ENCODE measurements at regions not wholly inside any gene's neighbourhood (a gene's known extent, or its start where the extent isn't known, plus 50 kb on each side); places are given as distances from the start of the nearest gene placed in this dataset.

DNA sequence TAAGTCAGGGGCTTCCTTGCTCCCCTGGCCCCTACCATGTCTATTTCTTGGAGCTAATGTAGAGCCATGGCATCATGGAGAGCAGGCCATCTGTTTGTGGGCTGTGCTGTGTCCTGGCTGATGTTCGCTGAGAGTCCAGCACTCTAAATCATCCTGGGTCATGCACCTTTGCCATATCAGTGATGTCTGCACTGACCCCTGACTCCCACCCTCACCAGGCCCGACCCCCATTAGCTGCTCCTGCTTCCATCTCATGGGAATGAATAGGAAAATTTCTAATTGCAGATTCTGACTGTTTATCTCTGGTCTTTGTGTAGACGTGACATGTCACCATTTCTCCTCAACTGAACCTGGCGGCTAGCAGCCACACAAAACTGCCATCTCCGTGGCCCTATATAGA is 236.9 kb downstream of the NSG2 start:
- Histone ChIP-seq H3K27ac (no peak overlapping the region), H3K4me3 (no peak overlapping the region)
- TF ChIP-seq, protein P1, sequence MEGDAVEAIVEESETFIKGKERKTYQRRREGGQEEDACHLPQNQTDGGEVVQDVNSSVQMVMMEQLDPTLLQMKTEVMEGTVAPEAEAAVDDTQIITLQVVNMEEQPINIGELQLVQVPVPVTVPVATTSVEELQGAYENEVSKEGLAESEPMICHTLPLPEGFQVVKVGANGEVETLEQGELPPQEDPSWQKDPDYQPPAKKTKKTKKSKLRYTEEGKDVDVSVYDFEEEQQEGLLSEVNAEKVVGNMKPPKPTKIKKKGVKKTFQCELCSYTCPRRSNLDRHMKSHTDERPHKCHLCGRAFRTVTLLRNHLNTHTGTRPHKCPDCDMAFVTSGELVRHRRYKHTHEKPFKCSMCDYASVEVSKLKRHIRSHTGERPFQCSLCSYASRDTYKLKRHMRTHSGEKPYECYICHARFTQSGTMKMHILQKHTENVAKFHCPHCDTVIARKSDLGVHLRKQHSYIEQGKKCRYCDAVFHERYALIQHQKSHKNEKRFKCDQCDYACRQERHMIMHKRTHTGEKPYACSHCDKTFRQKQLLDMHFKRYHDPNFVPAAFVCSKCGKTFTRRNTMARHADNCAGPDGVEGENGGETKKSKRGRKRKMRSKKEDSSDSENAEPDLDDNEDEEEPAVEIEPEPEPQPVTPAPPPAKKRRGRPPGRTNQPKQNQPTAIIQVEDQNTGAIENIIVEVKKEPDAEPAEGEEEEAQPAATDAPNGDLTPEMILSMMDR (IDR thresholded peaks at IDR 0.05) = no peak
- DNase-seq (ENCODE audit: low spot score) = no peak

DNA sequence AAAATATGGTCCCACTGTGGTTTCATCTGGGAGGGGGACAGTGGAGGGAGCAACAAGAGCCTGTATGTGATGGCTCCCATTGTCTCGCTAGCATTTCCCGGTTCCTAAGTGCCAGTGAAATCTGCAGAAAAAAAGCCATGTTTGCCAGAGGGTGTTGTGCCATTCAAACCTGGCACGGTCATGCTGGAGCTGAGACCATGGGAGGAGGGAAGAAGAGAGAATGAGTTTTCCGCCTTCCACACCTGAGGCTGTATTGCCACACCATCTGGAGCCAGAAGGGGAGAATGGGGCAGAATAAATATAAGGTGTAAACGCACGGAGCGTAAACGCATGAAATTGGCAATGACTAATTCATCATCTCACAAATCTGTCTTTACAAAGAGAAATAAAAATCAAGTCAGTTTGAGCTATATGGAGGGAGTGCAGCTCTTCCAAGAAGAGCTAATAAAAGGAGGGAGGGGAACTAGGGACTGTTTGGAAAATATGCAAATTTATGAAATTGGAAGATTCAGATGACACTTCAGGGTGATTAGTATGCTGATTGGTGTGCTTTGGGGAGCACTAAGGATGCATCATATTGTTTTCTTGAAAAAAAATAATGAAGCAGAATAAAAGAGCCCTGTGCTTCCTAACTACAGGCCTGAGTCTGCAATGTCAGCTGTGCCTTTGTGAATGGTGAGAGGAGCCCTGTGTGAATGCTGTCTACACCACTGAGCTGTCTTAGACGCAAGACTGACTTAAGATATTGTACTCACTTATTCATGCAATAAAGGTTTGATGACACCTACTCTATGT is 237.9 kb downstream of the NSG2 start:
- no peak overlapping the region for H3K4me3 ChIP-seq
- H3K27ac ChIP-seq = no peak overlapping the region
- no peak for DNase-seq (ENCODE audit: low spot score)
- TF ChIP-seq, protein P1 (IDR thresholded peaks at IDR 0.05) = no peak

DNA sequence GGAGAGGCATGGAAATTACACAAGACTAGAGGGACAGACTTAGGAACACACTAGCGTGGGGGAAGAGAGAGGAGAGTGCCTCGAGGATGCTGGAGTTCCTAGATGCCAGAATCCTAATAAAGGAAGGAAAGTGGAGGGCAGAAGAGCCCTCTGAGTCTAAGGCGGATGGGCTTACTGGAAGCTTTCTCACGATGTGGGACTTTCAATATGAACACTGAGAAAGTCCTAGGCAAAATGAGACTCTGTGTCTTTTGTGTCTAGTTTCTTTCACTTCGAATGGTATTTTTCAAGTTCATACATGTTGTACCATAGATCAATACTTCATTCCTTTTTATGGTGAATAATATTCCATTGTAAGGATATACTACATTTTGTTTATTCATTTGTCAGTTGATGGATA is 239.4 kb downstream of the NSG2 start:
- H3K4me3 ChIP-seq = no peak overlapping the region
- TF ChIP-seq, protein P1 (IDR thresholded peaks at IDR 0.05) = no peak
- H3K27ac ChIP-seq = no peak overlapping the region
- DNase-seq (ENCODE audit: low spot score) = no peak

DNA sequence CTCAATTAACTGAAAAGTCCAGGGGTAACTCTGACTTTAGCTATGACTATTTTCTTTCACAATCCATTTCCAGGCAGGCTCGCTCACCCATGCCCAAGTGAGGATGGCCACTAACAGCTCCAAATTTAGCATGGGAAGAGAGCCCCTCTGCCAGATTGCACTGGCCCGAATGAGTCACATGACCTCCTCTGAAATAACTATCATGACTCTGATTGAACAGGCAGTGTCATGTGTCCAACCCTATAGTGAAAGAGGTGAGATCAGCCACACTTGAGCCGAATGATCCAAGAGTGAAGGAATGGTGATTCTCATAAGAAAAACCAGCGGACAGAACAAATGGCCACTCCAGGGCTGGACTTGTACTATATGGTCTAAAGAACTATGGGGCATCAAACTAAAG is 242.3 kb downstream of the NSG2 start:
- H3K27ac ChIP-seq = no peak overlapping the region
- no peak for DNase-seq (ENCODE audit: low spot score)
- TF ChIP-seq, protein P1 (IDR thresholded peaks at IDR 0.05) = no peak
- no peak overlapping the region for H3K4me3 ChIP-seq

DNA sequence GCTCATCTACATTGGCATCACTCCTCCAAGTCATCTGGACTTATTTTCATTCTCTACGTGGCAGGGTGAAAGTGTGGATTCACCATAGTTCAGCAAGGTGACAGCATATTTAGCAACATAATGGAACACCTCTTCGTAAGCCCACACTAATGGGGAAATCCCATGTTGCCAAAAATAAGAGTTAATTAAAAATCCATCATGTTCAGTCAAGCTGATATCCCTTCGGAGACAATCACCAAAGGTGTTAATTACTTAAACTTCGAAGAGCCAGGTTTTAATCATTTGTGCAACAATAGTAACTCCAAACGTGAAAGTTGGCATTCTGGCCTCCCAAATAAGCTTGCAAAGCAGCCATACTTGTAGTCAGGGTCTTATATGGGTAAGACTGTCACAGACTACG is 242.9 kb downstream of the NSG2 start:
- peak; percentile 17 for DNase-seq (ENCODE audit: low spot score)
- H3K27ac ChIP-seq = no peak overlapping the region
- H3K4me3 ChIP-seq = no peak overlapping the region
- TF ChIP-seq, protein P1 (IDR thresholded peaks at IDR 0.05) = no peak

DNA sequence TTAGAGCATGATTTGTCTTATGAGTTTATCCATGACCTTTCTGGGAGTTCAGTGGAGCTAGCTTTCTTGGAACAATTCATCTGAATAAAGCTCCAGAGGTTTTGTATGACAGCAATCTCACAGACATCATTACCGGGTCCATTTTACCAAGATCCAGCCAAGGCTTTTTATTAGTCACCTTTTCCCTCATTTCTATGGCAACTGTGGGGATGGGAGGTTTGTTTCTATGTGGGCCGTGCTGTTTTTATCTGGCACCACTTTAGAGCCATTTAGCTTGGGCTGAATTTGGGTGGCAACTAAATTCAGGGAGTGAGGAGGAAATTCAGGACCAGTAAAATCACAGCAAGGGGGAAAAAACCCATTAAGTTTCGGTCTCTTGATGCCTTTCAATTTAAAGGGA is 245.7 kb downstream of the NSG2 start:
- no peak overlapping the region for H3K27ac ChIP-seq
- DNase-seq (ENCODE audit: low spot score) = no peak
- no peak overlapping the region for H3K4me3 ChIP-seq
- TF ChIP-seq, protein P1 (IDR thresholded peaks at IDR 0.05) = no peak

DNA sequence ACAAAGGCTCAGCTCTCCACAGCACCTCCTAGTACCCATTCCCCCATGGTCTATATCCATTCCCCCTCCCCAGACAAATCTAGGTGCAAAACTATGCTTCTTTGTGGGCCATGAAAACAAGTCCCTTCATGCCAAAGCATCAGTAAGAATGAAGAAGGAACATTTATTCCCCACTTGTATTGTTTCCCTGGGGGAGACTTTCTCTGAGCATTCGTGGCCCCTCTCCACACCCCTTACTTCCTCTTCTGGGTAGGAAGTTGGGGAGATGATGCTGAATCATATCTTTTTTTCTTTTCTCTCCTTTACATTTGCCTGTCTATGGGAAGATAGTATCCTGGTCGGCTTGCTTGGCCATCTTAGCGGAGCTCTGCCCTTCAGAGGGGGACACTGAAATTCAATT is 246.8 kb downstream of the NSG2 start:
- TF ChIP-seq, protein P1 (IDR thresholded peaks at IDR 0.05) = no peak
- DNase-seq (ENCODE audit: low spot score) = no peak

More for the DNA sequence above, 246.8 kb downstream of the NSG2 start:
- H3K27ac ChIP-seq = no peak overlapping the region
- H3K4me3 ChIP-seq = no peak overlapping the region

All from coronary artery (tissue), 2 donors.